EL (cell line): ENCODE measurements at regions not wholly inside any gene's neighbourhood (a gene's known extent, or its start where the extent isn't known, plus 50 kb on each side); places are given as distances from the start of the nearest gene placed in this dataset.
A peak's percentile ranks its signal among the peaks of the same experiment; 100 is the strongest.

Experiments used
- DNase-seq: peaks from one replicate; pipeline ENCODE4 v3.0.0-alpha.2; 2016

- DNase-seq: no peak
Observed at GRCh38 chr10:84801156-84801555, 472.8 kb downstream of the CCSER2 start.

DNA sequence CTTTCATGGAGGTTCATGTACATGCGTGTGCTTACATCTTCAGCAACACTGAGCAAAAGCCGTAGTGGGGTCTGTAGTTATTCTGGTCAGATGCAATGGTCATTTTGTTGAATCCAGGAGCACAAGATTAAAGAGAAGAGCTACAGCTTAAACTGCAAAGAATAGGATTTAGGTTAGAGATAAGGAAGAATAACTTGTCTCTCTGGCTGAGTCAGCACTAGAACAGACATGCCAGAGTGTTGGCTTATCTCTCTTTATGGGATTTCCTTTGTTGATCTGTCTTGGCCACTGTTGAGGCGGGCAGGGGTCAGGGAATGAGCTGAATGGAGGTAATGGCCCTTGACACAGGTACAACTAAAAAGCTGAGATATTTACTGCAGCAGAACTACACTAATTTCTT lies 473.5 kb downstream of the CCSER2 start:
- no peak for DNase-seq

DNA sequence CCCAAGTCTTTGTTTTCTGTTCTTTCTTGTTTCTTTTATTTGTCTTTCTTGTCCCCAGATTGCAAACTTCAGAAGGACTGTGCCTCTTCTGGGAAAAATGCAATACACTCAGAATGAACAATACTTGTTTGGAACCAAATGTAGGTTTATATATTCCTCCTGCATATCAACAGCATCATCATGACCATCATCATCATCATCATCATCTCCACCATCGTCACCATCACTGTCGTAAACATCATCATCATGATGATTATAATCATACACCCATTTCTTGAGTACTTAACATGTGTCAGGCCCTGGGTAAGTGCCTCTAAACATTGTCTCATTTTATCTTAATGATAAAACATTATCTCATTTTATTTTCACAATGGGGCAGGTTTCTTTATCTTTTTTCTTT lies 476.8 kb downstream of the CCSER2 start:
- no peak for DNase-seq

DNA sequence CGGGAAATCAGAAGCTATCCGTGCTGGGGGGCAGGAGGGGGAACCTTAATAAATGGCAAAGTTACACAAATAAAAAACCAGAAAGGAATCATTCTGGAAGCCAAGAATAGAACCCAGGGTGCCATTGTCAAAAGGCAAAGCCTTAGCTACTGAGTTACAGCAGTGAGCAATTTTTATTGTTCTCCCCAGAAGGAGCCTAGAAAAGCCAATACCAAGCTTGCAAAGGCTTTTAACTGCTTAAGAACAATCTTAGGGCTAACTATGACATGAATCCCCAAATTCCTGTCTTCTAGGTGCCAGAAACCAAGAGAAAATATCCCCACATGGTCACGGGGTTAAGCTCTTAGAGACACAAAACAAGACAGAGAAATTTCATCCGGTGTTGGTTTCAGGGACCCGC lies 482.7 kb downstream of the CCSER2 start:
- DNase-seq: no peak

DNA sequence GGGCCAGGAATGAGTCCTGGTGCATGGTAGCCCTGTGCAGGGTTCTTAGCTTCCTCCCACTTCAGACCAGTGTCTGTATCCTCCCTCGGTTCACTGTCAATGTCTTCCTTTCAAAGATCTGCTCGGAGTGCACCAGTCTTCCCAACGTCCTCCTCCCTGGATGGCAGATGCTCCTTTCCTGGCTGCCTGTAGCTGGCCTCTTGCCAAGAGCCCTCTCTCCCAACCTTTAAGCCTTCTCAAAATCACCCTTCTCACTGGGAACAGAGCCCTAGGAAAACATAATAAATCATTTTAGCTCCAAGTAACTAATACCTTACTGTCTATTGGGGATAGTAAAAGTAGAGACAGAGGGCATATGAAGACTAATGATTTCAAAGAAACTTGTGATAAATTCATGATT lies 490.6 kb downstream of the CCSER2 start:
- DNase-seq: no peak

GRCh38 chr10:84820120-84820519 lies 491.7 kb downstream of the CCSER2 start:
- DNase-seq: no peak

- DNase-seq: no peak
Observed at GRCh38 chr10:84820596-84820995, 492.2 kb downstream of the CCSER2 start.

GRCh38 chr10:84822931-84823630 lies 494.7 kb downstream of the CCSER2 start:
- DNase-seq: no peak

- DNase-seq: no peak
Observed at GRCh38 chr10:84824525-84824924, 496.1 kb downstream of the CCSER2 start.

- DNase-seq: peak; percentile 52
Observed at GRCh38 chr10:84825330-84825729, 496.9 kb downstream of the CCSER2 start.

GRCh38 chr10:84826704-84827103 lies 498.3 kb downstream of the CCSER2 start:
- peak; percentile 7 for DNase-seq

DNA sequence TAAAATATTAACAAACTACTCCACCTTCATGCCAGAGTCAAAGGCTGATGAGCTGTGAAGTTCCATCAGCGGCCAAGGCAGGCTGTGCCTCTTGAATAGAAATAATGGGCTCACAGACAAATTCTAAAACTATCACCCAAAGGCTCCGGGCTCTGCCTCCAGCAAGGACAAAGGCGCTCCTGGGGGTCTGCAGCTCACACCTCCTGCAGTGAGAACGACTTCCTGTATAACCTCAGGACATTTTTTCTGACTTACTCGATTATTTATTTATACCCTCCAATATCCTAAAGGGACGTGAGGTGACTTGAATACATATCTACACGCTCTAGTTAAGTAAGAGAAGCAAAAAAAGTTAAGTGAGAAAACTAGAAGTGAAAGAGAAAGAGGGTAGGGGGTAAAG lies 500.7 kb downstream of the CCSER2 start:
- no peak for DNase-seq

DNA sequence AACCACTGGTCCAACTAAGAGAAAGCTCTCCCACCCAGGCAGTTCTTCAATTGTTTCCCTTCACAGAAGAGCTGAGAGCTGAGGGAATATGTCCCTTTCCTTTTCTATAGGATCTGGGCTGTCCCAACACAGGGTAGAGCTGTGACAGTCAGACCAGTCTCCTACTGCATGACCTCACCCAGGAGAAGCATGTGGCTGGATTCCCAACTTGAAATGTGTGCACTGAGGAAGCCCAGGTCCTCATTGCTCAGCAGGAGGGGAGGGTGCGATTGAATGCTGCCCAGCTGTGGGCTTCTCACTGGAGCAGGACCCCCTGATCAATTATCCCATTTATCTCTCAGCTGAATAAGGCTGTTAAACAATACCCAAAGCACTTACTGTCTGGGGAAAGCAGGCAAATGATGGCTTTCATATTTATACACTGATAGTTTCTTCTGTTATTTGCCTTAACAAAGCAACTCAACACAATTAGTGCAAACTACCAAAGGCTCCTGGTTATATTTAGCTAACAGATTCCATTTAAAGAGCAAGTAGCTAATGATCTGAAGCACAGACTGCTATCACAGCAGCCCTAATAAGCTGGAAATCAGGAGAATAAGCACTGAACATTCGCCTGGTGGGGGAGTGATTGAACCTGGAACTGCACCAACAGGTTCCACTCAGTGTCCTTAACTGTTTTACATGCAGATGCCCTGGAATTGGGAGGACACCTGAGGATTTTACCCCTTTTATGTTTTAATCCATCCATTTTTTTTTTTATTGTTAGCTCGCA lies 508.8 kb downstream of the CCSER2 start:
- no peak for DNase-seq

- no peak for DNase-seq
Observed at GRCh38 chr10:84837877-84838276, 509.5 kb downstream of the CCSER2 start.

- DNase-seq: no peak
Observed at GRCh38 chr10:84838851-84839250, 510.5 kb downstream of the CCSER2 start.

DNA sequence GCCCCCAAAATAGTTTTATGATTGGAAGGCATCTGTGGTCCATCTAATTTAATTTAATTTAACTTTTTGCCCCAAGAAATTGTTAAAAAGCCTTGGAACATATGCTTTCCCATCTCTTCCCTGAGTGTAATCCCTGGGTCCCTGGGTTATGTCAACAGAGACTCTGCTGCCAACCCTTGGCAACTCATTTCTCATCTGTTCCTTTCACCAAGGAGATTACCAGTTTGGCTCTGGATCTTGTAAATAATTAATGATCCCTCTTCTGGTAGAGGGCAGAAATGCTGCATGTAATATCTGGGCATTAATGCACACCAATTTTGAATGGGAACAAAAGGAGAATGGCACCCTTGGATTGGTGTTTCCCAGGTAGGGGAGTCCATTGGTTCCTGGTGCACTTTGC lies 514.2 kb downstream of the CCSER2 start:
- no peak for DNase-seq

GRCh38 chr10:84844461-84844860 lies 516.1 kb downstream of the CCSER2 start:
- DNase-seq: no peak

GRCh38 chr10:84845628-84846261 lies 517.4 kb downstream of the CCSER2 start:
- DNase-seq: no peak

GRCh38 chr10:84846658-84847316 lies 518.4 kb downstream of the CCSER2 start:
- DNase-seq: no peak

DNA sequence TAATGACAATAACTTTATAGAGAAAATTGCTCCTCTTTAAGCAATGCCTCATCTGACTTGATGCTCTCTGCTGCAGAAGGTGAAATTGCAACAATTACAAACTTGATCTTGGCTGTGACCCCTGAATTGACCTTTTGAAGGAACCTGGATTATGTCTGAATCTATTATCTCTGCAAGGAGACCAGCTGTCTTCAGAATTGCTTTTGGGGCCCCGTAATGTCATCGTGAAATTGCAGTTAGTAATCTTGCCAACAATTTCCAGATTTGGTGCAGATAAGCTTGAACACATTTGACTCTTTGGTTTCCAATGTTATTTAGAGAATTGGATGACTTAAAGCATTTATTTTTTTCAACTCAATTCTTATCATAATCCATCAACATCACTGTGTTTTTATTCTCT lies 520.6 kb downstream of the CCSER2 start:
- no peak for DNase-seq

DNA sequence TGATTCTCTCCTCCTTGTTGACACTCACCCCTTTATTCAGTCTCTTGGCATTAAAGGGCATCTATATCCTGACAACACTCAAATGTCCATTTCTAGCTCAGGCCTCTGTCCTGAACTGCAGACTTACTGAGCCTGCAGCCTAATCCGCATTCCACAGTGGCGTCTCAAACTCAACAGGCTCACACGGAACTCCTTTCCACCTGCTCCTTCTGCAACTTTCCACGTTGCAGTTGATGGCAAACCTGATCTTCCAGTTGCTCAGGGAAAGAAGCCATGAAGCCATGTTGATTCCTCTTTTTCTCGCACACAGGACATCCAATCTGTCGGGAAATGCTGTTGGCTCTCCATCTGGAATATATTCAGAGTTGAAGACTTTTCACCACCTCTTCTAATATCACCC lies 522.4 kb downstream of the CCSER2 start:
- no peak for DNase-seq

DNA sequence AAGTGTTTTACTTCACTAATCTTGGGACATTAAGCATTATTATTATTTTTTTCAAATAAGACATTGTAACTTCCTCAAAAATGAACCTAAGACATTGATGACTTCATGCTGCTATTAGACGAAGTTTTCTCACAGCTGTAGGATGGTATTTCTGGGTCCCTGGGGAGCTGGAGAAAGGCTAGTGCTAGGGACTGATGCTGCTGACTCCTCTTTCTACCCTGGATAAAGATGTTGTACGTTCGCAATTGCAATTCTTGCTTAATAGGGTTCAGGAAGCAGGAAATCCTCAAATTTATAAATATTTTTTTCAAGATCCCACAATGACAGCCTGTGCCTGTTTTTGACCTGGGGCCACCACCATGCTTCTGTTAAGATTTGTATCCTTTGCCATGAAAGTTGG lies 526.0 kb downstream of the CCSER2 start:
- no peak for DNase-seq

DNA sequence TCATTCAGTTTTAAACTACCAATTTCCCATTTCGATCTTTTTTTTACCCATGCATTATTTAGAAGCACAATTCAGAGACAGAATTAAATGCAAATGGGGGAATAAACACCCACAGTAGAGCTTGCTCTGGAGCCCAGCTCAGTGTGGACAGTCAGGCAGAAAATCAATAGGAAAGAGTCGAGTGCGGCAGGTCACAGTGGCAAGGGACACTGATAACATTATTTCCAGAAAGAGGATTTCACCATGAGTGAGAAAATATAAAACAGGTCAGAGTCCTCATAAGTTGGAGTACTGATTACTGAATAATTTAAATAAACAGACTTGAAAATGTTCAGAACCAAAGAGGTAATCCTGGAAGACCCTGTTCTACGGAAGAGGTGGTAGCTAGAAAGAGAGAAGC lies 532.5 kb downstream of the CCSER2 start:
- DNase-seq: no peak

DNA sequence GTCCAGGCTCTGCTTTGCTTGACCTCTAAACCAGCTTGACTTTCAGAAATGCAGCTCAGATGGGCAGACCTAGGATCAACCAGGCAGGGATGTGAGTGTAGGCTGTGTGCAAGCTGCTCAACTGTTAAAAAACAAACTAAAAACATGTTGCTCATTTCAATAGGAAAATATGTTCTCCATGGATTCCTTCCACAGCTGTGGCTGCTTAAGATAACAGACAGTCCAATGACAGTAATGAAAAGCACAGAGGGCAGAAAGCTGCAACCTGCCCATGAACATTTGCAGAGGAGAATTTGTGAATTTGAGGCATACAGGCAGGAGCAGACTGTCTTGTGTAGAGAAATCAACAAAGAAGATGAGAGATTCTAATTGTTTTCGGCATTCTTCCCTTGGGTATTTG lies 534.2 kb downstream of the CCSER2 start:
- DNase-seq: no peak
